H9 (cell line): ENCODE measurements at regions not wholly inside any gene's neighbourhood (a gene's known extent, or its start where the extent isn't known, plus 50 kb on each side); places are given as distances from the start of the nearest gene placed in this dataset.

Experiments
- DNase-seq: peaks from one replicate; pipeline ENCODE4 v3.0.0-alpha.2; 2017
- H2AFZ ChIP-seq: one replicate; pipeline ENCODE4 v1.6.1; 2013; ENCODE audit warnings: mild to moderate bottlenecking, low read length, control low read depth, moderate library complexity
- H2AK5ac ChIP-seq: 2 replicates; pipeline ENCODE4 v1.6.1; 2013; ENCODE audit warnings: low read length, control low read depth, mixed read lengths; ENCODE audit not compliant: insufficient read length
- H2BK120ac ChIP-seq: one replicate; pipeline ENCODE4 v1.6.1; 2013; ENCODE audit warnings: low read depth, mild to moderate bottlenecking, low read length, control low read depth, inconsistent platforms; ENCODE audit not compliant: poor library complexity, severe bottlenecking
- H2BK12ac ChIP-seq: 2 replicates; pipeline ENCODE4 v1.6.1; 2013; ENCODE audit warnings: low read length, control low read depth, mixed read lengths, low read depth; ENCODE audit not compliant: insufficient read length
- H2BK15ac ChIP-seq: 2 replicates; pipeline ENCODE4 v1.6.1; 2013; ENCODE audit warnings: low read depth, low read length, control low read depth
- H2BK20ac ChIP-seq: one replicate; pipeline ENCODE4 v1.6.1; 2013; ENCODE audit warnings: low read depth, mild to moderate bottlenecking, low read length, control low read depth, inconsistent platforms; ENCODE audit not compliant: poor library complexity, severe bottlenecking
- H2BK5ac ChIP-seq: 2 replicates; pipeline ENCODE4 v1.6.1; 2013; ENCODE audit warnings: low read length, control low read depth, mixed read lengths; ENCODE audit not compliant: insufficient read length
- H3K14ac ChIP-seq: 2 replicates; pipeline ENCODE4 v1.6.1; 2013; ENCODE audit warnings: low read length, control low read depth; ENCODE audit not compliant: insufficient read depth
- H3K18ac ChIP-seq: 2 replicates; pipeline ENCODE4 v1.6.1; 2013; ENCODE audit warnings: low read depth, mild to moderate bottlenecking, mixed read lengths, low read length, control low read depth; ENCODE audit not compliant: insufficient read length
- H3K23ac ChIP-seq: 2 replicates; pipeline ENCODE4 v1.6.1; 2013; ENCODE audit warnings: low read length, control low read depth, mixed read lengths, low read depth; ENCODE audit not compliant: insufficient read length
- H3K23me2 ChIP-seq: 2 replicates; pipeline ENCODE4 v1.6.1; 2013; ENCODE audit warnings: low read depth, mild to moderate bottlenecking, mixed read lengths, low read length, control low read depth; ENCODE audit not compliant: insufficient read length, poor library complexity, severe bottlenecking
- H3K27ac ChIP-seq: 2 replicates; pipeline ENCODE4 v1.5.1; 2013; ENCODE audit warnings: low read length, control low read depth, mixed read lengths, low read depth; ENCODE audit not compliant: insufficient read length
- H3K27me3 ChIP-seq: 2 replicates; pipeline ENCODE4 v1.6.1; 2013; ENCODE audit warnings: low read length, control low read depth, inconsistent platforms; ENCODE audit not compliant: insufficient read depth
- H3K4ac ChIP-seq: 2 replicates; pipeline ENCODE4 v1.6.1; 2013; ENCODE audit warnings: low read depth, mild to moderate bottlenecking, control low read depth, inconsistent platforms, low read length, moderate library complexity
- H3K4me1 ChIP-seq: 2 replicates; pipeline ENCODE4 v1.6.1; 2013; ENCODE audit warnings: low read length, control low read depth, inconsistent platforms; ENCODE audit not compliant: insufficient read depth
- H3K4me2 ChIP-seq: 2 replicates; pipeline ENCODE4 v1.6.1; 2013; ENCODE audit warnings: low read length, control low read depth, mixed read lengths; ENCODE audit not compliant: insufficient read length, insufficient read depth
- H3K56ac ChIP-seq: 2 replicates; pipeline ENCODE4 v1.6.1; 2013; ENCODE audit warnings: low read depth, mild to moderate bottlenecking, mixed read lengths, low read length, control low read depth; ENCODE audit not compliant: insufficient read length
- H3K79me1 ChIP-seq: 2 replicates; pipeline ENCODE4 v1.6.1; 2013; ENCODE audit warnings: low read depth, mild to moderate bottlenecking, moderate library complexity, low read length, control low read depth, inconsistent platforms; ENCODE audit not compliant: insufficient read depth, poor library complexity, severe bottlenecking
- H3K79me2 ChIP-seq: 2 replicates; pipeline ENCODE4 v1.6.1; 2013; ENCODE audit warnings: low read length, control low read depth, inconsistent platforms; ENCODE audit not compliant: insufficient read depth
- H3K9ac ChIP-seq: 2 replicates; pipeline ENCODE4 v1.6.1; 2013; ENCODE audit warnings: low read length, control low read depth, mixed read lengths; ENCODE audit not compliant: insufficient read length; ENCODE audit errors: extremely low read depth
- H3K9me3 ChIP-seq: one replicate; pipeline ENCODE4 v1.6.1; 2013; ENCODE audit warnings: low read depth, low read length, inconsistent platforms; ENCODE audit not compliant: control insufficient read depth
- H3T11ph ChIP-seq: one replicate; pipeline ENCODE4 v1.6.1; 2013; ENCODE audit warnings: mild to moderate bottlenecking, low read length, control low read depth, inconsistent platforms
- H4K20me1 ChIP-seq: one replicate; pipeline ENCODE4 v1.6.1; 2013; ENCODE audit not compliant: control insufficient read depth, insufficient read length, insufficient read depth
- H4K5ac ChIP-seq: 2 replicates; pipeline ENCODE4 v1.6.1; 2013; ENCODE audit warnings: low read depth, mild to moderate bottlenecking, mixed read lengths, low read length, control low read depth; ENCODE audit not compliant: insufficient read length
- H4K8ac ChIP-seq: replicated peaks from 2 replicates; pipeline ENCODE4 v1.6.1; 2013; ENCODE audit warnings: low read length, control low read depth, mixed read lengths, low read depth; ENCODE audit not compliant: insufficient read length
- H4K91ac ChIP-seq: 2 replicates; pipeline ENCODE4 v1.6.1; 2013; ENCODE audit warnings: low read depth, mild to moderate bottlenecking, moderate library complexity, mixed read lengths, low read length, control low read depth; ENCODE audit not compliant: insufficient read length
- H3K27ac Mint-ChIP-seq, 3 experiments: 2 replicates in 2 of 3; 3 replicates in 1 of 3; pipeline ENCODE4 v1.8.0; 2020 to 2021; ENCODE audit warnings: mixed read lengths in 3 of 3, mild to moderate bottlenecking in 1 of 3, moderate library complexity in 1 of 3
- H3K27me3 Mint-ChIP-seq: 2 replicates; pipeline ENCODE4 v1.8.0; 2021; ENCODE audit warnings: low read depth, mild to moderate bottlenecking, moderate library complexity, mixed read lengths
- H3K36me3 Mint-ChIP-seq, 3 experiments: 2 replicates in 2 of 3; 3 replicates in 1 of 3; pipeline ENCODE4 v1.8.0; 2020 to 2021; ENCODE audit warnings: low read depth in 3 of 3, mixed read lengths in 3 of 3; ENCODE audit not compliant: insufficient read depth in 1 of 3
- H3K4me1 Mint-ChIP-seq, 2 experiments: 2 replicates each; pipeline ENCODE4 v1.8.0; 2020; ENCODE audit warnings: mixed read lengths in 2 of 2
- H3K4me3 Mint-ChIP-seq, 2 experiments: 2 replicates in 1 of 2; 3 replicates in 1 of 2; pipeline ENCODE4 v1.8.0; 2020 to 2021; ENCODE audit warnings: mild to moderate bottlenecking in 2 of 2, mixed read lengths in 2 of 2, moderate library complexity in 1 of 2
- H3K9me3 Mint-ChIP-seq, 2 experiments: 2 replicates in 1 of 2; 3 replicates in 1 of 2; pipeline ENCODE4 v1.8.0; 2020; ENCODE audit warnings: mild to moderate bottlenecking in 2 of 2, mixed read lengths in 2 of 2, moderate library complexity in 1 of 2
- CTCF ChIP-seq: fragments of 200-600 bp; sonication (generic); conservative IDR thresholded peaks from 3 replicates; pipeline ENCODE4 v1.8.0; 2021; ENCODE audit warnings: antibody characterized with exemption, mild to moderate bottlenecking
- WGBS: extraction: QIAGEN DNeasy Blood & Tissue Kit; methylation state at CpG from one replicate; pipeline ENCODE4 v1.1.7; 2013; ENCODE audit warnings: missing lambda C conversion rate, low lambda C conversion rate, mixed read lengths; ENCODE audit not compliant: insufficient read length; ENCODE audit errors: extremely low coverage; 5-methylcytosine and 5-hydroxymethylcytosine counted together

GRCh38 chr7:25930492-25931048 lies 221.4 kb upstream of the NFE2L3 start:
- Histone ChIP-seq H3K14ac (no peak overlapping the region), H3K9me3 (no peaks in the 10 kb centered on the region), H2AK5ac (no peak overlapping the region), H3K4me1 (no peaks in the 10 kb centered on the region; the same call in 1 of the 2 replicates), H4K91ac (no peak overlapping the region), H3K27ac (no peak overlapping the region), H3K23me2 (no peaks in the 10 kb centered on the region), H4K20me1 (no peaks in the 10 kb centered on the region), H2BK120ac (no peak overlapping the region), H3K23ac (no peak overlapping the region), H2AFZ (no peak overlapping the region), H2BK12ac (no peak overlapping the region), H3K79me2 (no peaks in the 10 kb centered on the region), H3K4ac (no peak overlapping the region), H3K9ac (no peak overlapping the region), H2BK5ac (no peak overlapping the region), H3K4me2 (no peak overlapping the region), H3K18ac (no peak overlapping the region), H2BK15ac (no peak overlapping the region), H3T11ph (no peak overlapping the region), H3K79me1 (no peaks in the 10 kb centered on the region), H2BK20ac (no peak overlapping the region), H3K27me3 (no peaks in the 10 kb centered on the region), H4K5ac (no peak overlapping the region), H4K8ac (no peak overlapping the region), H3K56ac (no peak overlapping the region)
- no peak for DNase-seq
- H3K4me3 Mint-ChIP-seq, result no peak overlapping the region
- no peak overlapping the region for H3K27ac Mint-ChIP-seq
- no CpG with 5 or more reads among the region's 5 CpGs for WGBS
- TF ChIP-seq CTCF, result no peak
- H3K9me3 Mint-ChIP-seq, result peaks cover 23 to 24% of the 10 kb centered on the region in 2 experiments
- peaks cover 3% of the 10 kb centered on the region for H3K27me3 Mint-ChIP-seq
- peaks cover 7 to 8% of the 10 kb centered on the region in 2 experiments for H3K4me1 Mint-ChIP-seq
- peaks cover 5 to 23% (median 7%) of the 10 kb centered on the region in 3 experiments; a peak in 5 of 7 replicates for H3K36me3 Mint-ChIP-seq
